NCI-H446 (cell line): ENCODE measurements at regions not wholly inside any gene's neighbourhood (a gene's known extent, or its start where the extent isn't known, plus 50 kb on each side); places are given as distances from the start of the nearest gene placed in this dataset.

Experiments used
- DNase-seq, 2 experiments: peaks; one replicate each; lab custom pipeline; 2025; lab: John Stamatoyannopoulos, UW

- no peak for DNase-seq
Measured at GRCh38 chr14:79961197-79961596, 250.1 kb downstream of the DIO2 start.

DNA sequence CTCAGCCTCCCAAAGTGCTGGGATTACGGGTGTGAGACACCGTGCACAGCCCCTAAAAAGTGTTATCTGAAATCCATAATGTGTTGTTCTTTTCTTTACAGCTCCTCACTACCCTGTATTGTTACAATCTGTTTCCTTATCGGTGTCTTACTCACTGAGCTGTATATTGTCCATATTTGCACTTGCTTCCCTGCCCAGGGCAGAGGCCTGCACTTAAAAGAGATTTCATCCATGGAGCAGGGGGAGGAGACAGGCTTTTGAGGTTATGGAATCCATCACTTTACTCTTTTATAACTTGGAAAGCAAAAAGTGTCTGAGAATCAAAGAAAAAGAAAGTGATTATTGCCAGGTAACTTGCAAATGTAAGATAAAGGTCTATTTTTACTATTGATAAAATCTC, 251.0 kb downstream of the DIO2 start:
- no peak for DNase-seq

DNA sequence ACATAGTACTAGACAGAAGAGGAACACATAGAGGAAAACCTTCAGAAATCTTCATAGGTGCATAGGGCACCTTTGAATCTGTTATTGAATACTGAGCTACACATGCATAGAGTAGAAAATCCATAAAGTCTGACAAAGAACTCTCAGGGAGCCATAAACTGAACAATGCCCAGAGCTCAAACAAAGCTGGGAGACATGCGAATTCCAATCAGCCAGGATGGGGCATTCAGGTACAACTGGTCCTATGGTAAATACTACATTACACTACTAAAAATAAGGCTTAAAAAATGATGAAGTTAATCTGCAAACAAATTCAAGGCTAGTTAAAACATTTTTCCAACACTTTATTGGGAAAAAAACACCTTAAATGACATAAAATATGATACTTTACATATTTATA, 259.7 kb downstream of the DIO2 start:
- no peak for DNase-seq

DNA sequence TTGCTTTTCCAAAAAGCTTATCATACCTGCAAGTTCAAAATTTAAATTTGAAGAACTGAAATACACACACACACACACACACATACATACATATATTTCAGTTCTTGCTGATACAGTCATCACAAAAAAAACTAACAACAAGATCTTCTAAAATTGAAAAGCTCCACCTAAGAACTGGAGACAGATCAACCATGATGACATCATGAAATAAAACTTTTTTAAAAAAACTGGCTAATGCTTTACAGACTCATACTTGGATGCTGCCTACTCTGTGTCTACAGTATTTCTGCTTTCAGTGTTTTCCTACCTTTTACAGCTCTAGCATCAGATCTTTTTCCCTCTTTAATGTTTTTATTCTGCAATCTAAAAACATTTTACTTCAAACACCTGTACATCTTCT, 261.4 kb downstream of the DIO2 start:
- no peak for DNase-seq

DNA sequence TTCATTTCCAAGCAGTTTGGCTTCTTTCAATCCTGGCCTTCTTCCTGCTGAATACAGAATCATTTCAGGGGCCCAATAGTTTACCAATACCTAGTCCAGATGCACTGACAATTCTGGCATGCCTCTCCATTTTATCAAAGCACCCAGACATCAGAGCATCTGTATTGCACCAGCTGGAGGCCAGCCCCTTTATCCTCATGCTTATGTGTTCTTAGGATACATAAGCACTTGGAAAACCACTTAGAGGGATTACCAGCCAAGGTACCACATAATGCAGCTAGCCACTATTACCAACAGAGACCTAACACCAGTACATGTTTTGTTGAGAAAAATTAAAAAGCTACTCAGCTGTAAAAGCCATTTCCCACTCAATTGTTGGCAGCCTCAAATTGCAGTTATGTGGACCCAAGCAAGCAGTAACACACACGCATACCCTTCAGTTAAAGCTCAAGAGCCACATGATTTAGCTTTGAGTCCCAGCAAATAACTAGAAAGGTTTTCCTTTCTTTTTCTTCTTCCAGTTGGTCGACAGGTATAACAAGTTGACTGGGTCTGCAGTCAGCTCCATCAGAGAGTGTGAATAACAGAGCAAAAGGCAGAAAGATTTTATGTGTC, 263.8 kb downstream of the DIO2 start:
- DNase-seq: no peak

DNA sequence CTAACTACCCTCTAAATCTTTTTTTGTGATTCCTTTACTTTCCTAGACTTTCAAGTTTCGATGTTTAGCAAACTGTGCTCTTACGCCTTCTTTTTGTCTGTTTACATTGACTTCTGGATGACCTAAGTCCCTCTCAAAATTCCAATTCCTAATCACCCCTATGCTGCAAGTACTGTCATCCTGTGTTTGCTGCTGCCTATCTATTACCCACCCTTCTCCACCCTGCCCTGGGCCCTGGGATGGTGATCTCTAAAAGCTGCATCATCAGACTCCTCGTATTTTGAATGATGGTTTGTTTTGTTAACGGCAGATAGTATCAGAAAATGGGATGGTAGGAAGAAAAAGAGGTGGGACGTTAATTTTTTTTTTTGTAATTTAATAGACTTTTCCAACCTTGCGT, 272.1 kb downstream of the DIO2 start:
- DNase-seq: no peak

DNA sequence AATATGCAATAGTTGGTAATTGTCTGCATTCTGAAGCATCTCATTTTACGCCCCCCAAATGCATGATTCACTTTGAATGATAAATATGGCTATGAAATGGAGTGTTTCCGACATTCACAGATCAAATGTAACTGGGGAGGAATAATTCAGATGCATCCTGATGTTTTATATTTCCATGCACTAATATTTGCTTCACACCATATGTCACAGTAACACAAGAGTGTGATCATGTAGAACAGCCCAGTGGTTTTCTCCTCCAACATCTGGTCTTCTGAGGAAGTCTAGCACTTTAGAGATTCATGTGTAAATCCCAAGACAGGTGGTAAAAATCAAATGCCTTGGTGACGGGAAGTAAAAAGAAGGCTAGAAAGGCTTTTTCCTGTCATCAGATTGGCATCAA, 273.1 kb downstream of the DIO2 start:
- no peak for DNase-seq

DNA sequence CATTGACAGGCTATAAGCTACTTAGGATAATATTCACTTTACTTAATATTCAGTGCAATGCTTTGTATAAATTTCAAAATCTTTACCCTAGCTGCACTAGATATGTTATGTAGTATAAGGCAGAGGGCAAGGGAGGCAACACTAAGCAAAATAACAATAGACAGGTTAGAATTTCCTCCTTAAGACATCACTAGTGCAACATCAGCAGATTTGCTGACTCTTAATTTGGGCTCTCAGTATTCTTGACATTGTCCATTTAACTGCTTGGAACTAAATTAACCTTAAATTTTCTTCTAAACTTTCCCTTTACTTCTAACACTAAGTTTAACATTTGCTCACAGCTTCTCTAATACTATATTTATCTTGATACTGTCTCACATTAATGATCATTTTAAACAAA, 273.9 kb downstream of the DIO2 start:
- no peak for DNase-seq

DNA sequence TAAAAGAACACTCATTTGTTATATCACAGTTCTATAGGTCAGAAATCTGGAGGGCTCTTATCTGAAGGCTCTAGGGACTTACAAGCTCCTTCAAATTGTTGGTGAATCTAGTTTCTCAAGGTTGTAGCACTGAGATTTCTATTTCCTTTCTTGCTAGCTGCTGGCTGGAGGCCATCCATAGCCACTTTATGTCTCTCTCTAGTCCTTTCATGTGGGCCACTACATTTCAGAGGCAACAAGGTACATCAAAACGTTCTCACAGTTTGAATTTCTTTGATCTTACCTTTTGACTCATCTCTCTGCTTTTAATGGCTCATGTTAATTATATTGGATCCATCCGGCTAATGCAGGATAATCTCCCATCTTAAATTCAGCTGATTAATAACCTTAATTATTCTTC, 286.8 kb downstream of the DIO2 start:
- DNase-seq: no peak

DNA sequence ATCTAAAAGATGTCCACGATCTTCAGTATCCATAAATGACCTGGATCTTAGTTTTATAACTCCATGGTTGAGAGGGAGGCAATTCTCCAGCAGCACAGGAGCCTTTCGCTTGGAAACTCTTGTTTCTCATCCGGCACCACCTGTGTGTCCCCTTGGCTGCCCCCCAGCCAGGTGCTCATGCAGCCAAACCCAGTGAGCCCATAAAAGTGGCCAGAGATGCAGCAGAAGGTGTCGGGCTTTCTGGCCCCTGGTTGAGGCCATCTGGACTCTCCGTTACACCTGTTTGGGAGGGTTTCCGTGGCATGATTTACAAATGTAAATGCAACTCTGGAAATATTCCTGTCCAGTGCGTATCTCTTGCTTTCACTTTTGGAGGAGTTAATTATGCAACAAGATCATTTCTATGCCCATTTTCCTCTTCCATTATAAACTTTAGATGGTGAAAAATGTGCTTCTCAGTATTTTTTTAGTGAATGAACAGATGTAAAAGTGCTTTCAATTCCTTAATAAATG, 291.1 kb downstream of the DIO2 start:
- DNase-seq: no peak
